Spleen (tissue), 11 donors: ENCODE measurements at regions not wholly inside any gene's neighbourhood (a gene's known extent, or its start where the extent isn't known, plus 50 kb on each side); places are given as distances from the start of the nearest gene placed in this dataset.

Source experiments
- DNase-seq: peaks from one replicate; pipeline ENCODE4 v3.0.0-alpha.2; 2020
- H3K27ac ChIP-seq, 8 donors: fragments of 200-600 bp; sonication (generic) in 7 of 8; 1 replicate in 4 of 8; 2 replicates in 4 of 8; pipeline versions ENCODE4 v1.5.0 to v1.8.0; 2016 to 2021; ENCODE audit warnings: inconsistent platforms in 4 of 8, mild to moderate bottlenecking in 4 of 8, moderate library complexity in 1 of 8
- H3K27me3 ChIP-seq, 7 donors: fragments of 200-600 bp; sonication (generic) in 6 of 7; replicated peaks in 1 of 7; 1 replicate in 4 of 7; 2 replicates in 3 of 7; pipeline versions ENCODE4 v1.5.0 to v1.8.0; 2016 to 2021; ENCODE audit warnings: inconsistent platforms in 3 of 7, mild to moderate bottlenecking in 1 of 7
- H3K36me3 ChIP-seq, 6 donors: fragments of 200-600 bp; sonication (generic) in 5 of 6; 1 replicate in 4 of 6; 2 replicates in 2 of 6; pipeline versions ENCODE4 v1.5.0 to v1.8.0; 2016 to 2021; ENCODE audit warnings: inconsistent platforms in 2 of 6
- H3K4me1 ChIP-seq, 6 donors: fragments of 200-600 bp; sonication (generic) in 5 of 6; 1 replicate in 3 of 6; 2 replicates in 3 of 6; pipeline versions ENCODE4 v1.5.0 to v1.8.0; 2016 to 2021; ENCODE audit warnings: inconsistent platforms in 3 of 6
- H3K4me3 ChIP-seq, 8 donors: fragments of 200-600 bp; sonication (generic) in 7 of 8; 1 replicate in 4 of 8; 2 replicates in 4 of 8; pipeline versions ENCODE4 v1.5.0 to v1.8.0; 2016 to 2021; ENCODE audit warnings: inconsistent platforms in 4 of 8, mild to moderate bottlenecking in 4 of 8, moderate library complexity in 2 of 8
- H3K9me3 ChIP-seq, 8 donors: fragments of 200-600 bp; sonication (generic) in 7 of 8; 1 replicate in 4 of 8; 2 replicates in 4 of 8; pipeline versions ENCODE4 v1.5.0 to v1.8.0; 2016 to 2021; ENCODE audit warnings: inconsistent platforms in 4 of 8
- POLR2A ChIP-seq, 3 donors: fragments of 450-650 bp; IDR thresholded peaks; one replicate each; pipeline ENCODE4 v1.5.1; 2017; ENCODE audit warnings: antibody characterized with exemption in 3 of 3, mild to moderate bottlenecking in 1 of 3
- POLR2AphosphoS5 ChIP-seq, 3 donors: sonication (generic); formaldehyde crosslinking; IDR thresholded peaks; one replicate each; pipeline ENCODE4 v1.5.1; 2017; ENCODE audit warnings: antibody characterized with exemption in 3 of 3
- WGBS, 5 donors: extraction: QIAGEN DNeasy Blood & Tissue Kit in 3 of 5; methylation state at CpG; one replicate each; pipeline versions ENCODE4 v1.1.5 to v1.1.7; 2013 to 2018; 5-methylcytosine and 5-hydroxymethylcytosine counted together
- intact Hi-C: fragments of 100-400 bp; cut with DNase I; formaldehyde crosslinking; loops from one replicate; pipeline ENCODE4 v1.15.0; 2023; ENCODE audit warnings: low total_unique reads
- TF ChIP-seq, protein P1 (sequence below), 11 experiments: fragments of 200-600 bp in 7 of 11; fragments of 450-650 bp in 4 of 11; sonication (generic) in 4 of 11; IDR thresholded peaks in 8 of 11; conservative IDR thresholded peaks in 3 of 11; 1 replicate in 7 of 11; 2 replicates in 4 of 11; pipeline versions ENCODE4 v1.4.0 to v1.8.0; 2016 to 2021; ENCODE audit warnings: antibody characterized with exemption in 11 of 11, inconsistent platforms in 4 of 11, mild to moderate bottlenecking in 1 of 11
- donor health status: healthy with polysubstance abuse.
- donor health status: DM: no; HTN: no; CAD: no; lungs with moderate emphysema.
- donor health status: DM: no; HTN: no; CAD: no.
- donor health status: Bipolar disorder and iron deficiency.
- donor health status: healthy.
- donor health status: DM: no; HTN: no; CAD: no.
- donor health status: DM: yes; HTN: yes; CAD: no.

DNA sequence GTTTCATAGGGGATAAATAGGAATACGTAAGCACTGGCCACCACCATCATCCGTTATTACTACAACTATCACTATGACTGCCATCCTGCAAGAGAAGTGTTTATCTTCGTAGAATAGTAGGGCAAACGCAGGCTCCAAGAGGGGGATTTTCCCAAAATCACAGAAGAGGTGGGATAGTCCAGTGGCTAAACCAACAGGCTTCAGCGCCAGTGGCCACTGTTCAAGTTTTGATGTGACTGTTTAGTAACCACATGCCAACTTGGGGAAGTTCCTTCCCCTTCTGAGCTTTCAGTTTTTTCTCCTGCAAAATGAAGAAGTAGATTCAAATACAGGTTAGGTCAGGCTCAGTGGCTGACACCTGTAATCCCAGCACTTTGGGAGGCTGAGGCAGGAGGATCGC, 60.7 kb upstream of the GRIN2A start:
- Histone ChIP-seq H3K4me3 (no peak overlapping the region), H3K27ac (no peak overlapping the region), H3K4me1 (no peaks in the 10 kb centered on the region), H3K36me3 (no peaks in the 10 kb centered on the region), H3K27me3 (peaks cover 0 to 30% (median 0%) of the 10 kb centered on the region in 7 donors), H3K9me3 (no peaks in the 10 kb centered on the region)
- intact Hi-C loops: no loop called here
- 64 to 68% (median 65%) methylated on average over 6 of the region's 6 CpGs for WGBS, 5 donors
- TF ChIP-seq, protein P1, sequence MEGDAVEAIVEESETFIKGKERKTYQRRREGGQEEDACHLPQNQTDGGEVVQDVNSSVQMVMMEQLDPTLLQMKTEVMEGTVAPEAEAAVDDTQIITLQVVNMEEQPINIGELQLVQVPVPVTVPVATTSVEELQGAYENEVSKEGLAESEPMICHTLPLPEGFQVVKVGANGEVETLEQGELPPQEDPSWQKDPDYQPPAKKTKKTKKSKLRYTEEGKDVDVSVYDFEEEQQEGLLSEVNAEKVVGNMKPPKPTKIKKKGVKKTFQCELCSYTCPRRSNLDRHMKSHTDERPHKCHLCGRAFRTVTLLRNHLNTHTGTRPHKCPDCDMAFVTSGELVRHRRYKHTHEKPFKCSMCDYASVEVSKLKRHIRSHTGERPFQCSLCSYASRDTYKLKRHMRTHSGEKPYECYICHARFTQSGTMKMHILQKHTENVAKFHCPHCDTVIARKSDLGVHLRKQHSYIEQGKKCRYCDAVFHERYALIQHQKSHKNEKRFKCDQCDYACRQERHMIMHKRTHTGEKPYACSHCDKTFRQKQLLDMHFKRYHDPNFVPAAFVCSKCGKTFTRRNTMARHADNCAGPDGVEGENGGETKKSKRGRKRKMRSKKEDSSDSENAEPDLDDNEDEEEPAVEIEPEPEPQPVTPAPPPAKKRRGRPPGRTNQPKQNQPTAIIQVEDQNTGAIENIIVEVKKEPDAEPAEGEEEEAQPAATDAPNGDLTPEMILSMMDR (IDR thresholded peaks at IDR 0.05 in 8 of 11, conservative IDR thresholded peaks at IDR 0.05 in 3 of 11): no peak
- TF ChIP-seq POLR2AphosphoS5 (IDR thresholded peaks at IDR 0.05) (no peak), POLR2A (IDR thresholded peaks at IDR 0.05) (no peak)
- no peak for DNase-seq

DNA sequence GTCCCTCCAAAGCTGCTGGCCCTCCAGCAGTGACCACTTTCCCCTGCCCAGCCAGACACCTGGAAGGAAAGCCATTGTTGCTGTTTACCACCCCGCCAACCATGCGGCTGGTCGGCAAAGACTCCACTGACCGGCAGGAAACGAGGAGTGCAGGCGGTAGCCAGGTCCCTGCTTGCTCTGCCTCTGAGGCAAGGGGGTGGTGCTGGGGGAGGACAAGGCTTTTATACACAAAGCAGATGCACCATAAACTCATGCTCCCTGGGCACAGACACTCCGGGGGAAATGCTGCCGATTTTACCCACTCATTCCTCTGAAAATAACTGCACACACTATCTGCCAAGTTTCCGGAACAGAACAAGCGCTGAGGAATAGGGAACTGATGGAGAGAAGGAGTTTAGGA, 62.8 kb upstream of the GRIN2A start:
- Histone ChIP-seq H3K27ac (no peak overlapping the region), H3K4me3 (no peak overlapping the region), H3K36me3 (no peaks in the 10 kb centered on the region), H3K9me3 (no peaks in the 10 kb centered on the region), H3K27me3 (peaks cover 0 to 15% (median 0%) of the 10 kb centered on the region in 7 donors), H3K4me1 (no peaks in the 10 kb centered on the region)
- 64 to 76% (median 68%) methylated on average over 9 to 10 of the region's 10 CpGs for WGBS, 5 donors
- TF ChIP-seq, protein P1 (IDR thresholded peaks at IDR 0.05 in 8 of 11, conservative IDR thresholded peaks at IDR 0.05 in 3 of 11): no peak
- TF ChIP-seq POLR2AphosphoS5 (IDR thresholded peaks at IDR 0.05) (no peak), POLR2A (IDR thresholded peaks at IDR 0.05) (no peak)
- DNase-seq: no peak
- intact Hi-C loops: no loop called here

DNA sequence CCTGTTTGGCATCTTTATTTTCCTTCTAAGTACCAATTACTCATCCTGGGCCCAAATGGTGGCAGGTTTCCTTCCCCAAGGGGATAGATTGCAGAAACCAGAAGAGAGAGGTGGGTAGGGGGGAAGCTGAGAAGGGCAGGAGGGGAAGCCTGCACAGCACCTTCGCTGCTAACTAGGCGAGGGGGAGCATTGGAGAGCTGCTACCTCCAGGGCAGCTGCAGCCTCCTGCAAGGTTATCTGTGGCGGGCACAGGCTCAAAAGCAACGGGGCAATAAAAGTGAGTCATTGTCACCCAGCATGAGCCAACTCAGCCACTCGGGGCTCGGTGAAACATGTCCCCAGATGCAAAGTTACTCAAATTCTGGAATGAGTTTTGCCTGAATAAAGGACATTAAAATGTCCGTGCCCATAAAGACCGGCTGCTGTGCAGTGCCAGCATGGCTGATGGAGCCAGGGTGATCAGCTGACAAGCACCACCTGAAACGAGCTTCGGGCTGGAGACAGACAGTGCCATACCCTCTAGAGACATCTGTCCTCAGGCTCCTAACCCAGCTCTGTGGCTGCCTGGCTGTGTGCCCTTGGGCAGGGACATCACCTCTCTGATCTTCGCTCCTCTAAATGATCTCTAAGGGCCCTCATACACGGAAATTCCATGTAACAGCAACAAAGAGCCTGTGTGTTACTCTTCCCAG, 68.1 kb upstream of the GRIN2A start:
- intact Hi-C loops: no loop called here
- Histone ChIP-seq H3K27me3 (peaks cover 0 to 17% (median 0%) of the 10 kb centered on the region in 7 donors), H3K36me3 (no peaks in the 10 kb centered on the region), H3K4me3 (no peak overlapping the region), H3K27ac (no peak overlapping the region), H3K9me3 (no peaks in the 10 kb centered on the region), H3K4me1 (no peaks in the 10 kb centered on the region)
- peak; percentile 53 for DNase-seq
- WGBS, 5 donors: 59 to 69% (median 67%) methylated on average over 12 of the region's 12 CpGs
- TF ChIP-seq POLR2AphosphoS5 (IDR thresholded peaks at IDR 0.05): no peak
- TF ChIP-seq, protein P1 (IDR thresholded peaks at IDR 0.05 in 8 of 11, conservative IDR thresholded peaks at IDR 0.05 in 3 of 11): no peak
- no peak for TF ChIP-seq POLR2A (IDR thresholded peaks at IDR 0.05)

DNA sequence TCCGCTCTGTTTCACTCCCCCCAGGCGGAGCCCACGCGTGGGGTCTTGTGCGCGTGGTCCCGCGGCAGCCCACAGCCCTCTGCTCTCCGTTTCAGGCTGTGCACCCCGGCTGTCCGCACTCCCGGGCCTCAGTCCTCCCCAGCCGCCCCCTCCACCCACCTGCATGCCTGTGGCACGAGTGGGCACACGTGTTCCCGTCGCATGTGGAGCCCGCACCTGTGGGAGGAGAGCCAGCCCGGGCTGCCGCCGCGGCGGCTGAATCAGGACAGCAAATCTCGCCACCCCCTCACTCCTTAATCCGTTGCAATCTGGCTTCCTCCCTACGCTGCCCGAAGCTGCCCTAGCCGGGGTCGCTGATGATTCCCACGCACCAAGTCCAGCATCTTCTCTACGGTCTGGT, 69.9 kb upstream of the GRIN2A start:
- DNase-seq: peak; percentile 64
- H3K9me3 ChIP-seq: no peaks in the 10 kb centered on the region
- intact Hi-C loops: no loop called here

More for the DNA sequence above, 69.9 kb upstream of the GRIN2A start:
- Histone ChIP-seq H3K4me3 (no peak overlapping the region), H3K4me1 (peaks cover 0 to 8% (median 2%) of the 10 kb centered on the region in 6 donors), H3K27ac (no peak overlapping the region), H3K36me3 (no peaks in the 10 kb centered on the region), H3K27me3 (peaks cover 0 to 17% (median 0%) of the 10 kb centered on the region in 7 donors)
- TF ChIP-seq POLR2A (IDR thresholded peaks at IDR 0.05): no peak
- no peak for TF ChIP-seq POLR2AphosphoS5 (IDR thresholded peaks at IDR 0.05)
- TF ChIP-seq, protein P1 (IDR thresholded peaks at IDR 0.05 in 8 of 11, conservative IDR thresholded peaks at IDR 0.05 in 3 of 11): no peak
- 88 to 93% (median 90%) methylated on average over 31 of the region's 31 CpGs for WGBS, 5 donors
